GM12892 (cell line): ENCODE measurements at regions not wholly inside any gene's neighbourhood (a gene's known extent, or its start where the extent isn't known, plus 50 kb on each side); places are given as distances from the start of the nearest gene placed in this dataset.

ENCODE experiments used
- POLR2A ChIP-seq: IDR thresholded peaks from 2 replicates; pipeline ENCODE4 v1.6.1; 2011; ENCODE audit warnings: low read depth, low read length, control low read depth
- POLR2AphosphoS5 ChIP-seq: IDR thresholded peaks from 2 replicates; pipeline ENCODE4 v1.6.1; 2011; ENCODE audit warnings: low read depth, low read length, control low read depth
- TAF1 ChIP-seq: IDR thresholded peaks from 2 replicates; pipeline ENCODE4 v1.6.1; 2011; ENCODE audit warnings: low read depth, mild to moderate bottlenecking, control low read depth, low read length, borderline replicate concordance

DNA sequence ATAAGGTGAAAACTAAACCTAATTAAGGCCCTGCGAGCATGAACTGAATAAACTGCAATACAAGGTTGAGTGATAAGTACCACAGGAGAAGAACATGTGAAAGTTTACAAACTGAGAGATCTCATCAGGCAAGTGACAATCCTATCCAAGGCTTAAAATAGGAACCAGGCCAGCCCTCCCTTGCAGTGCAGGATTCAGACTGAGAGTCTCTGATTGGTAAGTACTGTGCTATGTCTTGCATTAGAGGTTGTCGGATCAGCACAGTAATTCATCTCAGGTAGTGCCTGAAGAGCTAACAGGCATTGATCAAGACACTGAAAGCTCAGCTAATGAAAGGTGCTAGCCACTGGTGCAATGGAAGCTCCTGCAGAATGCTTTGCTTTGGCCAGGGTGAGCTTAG is 801.7 kb upstream of the ID2 start:
- no peak for TF ChIP-seq POLR2A
- TF ChIP-seq POLR2AphosphoS5 = no peak
- no peak for TF ChIP-seq TAF1
